GM13977 (cell line): ENCODE measurements at regions not wholly inside any gene's neighbourhood (a gene's known extent, or its start where the extent isn't known, plus 50 kb on each side); places are given as distances from the start of the nearest gene placed in this dataset.

Source experiments
- DNase-seq: peaks from one replicate; pipeline ENCODE4 v3.0.0; 2012; ENCODE audit warnings: low spot score
- in situ Hi-C: fragments of 300-500 bp; cut with MboI; formaldehyde crosslinking; loops from one replicate; pipeline ENCODE4 v1.12.0; 2022; ENCODE audit warnings: low sequenced_read_pairs, low pct_unique_long_range_greater_than_20kb, mixed read lengths, inconsistent platforms; ENCODE audit not compliant: unreplicated experiment
- TF ChIP-seq, protein P1 (sequence below): IDR thresholded peaks from 2 replicates; pipeline ENCODE4 v1.5.1; 2012; ENCODE audit warnings: mild to moderate bottlenecking, control low read depth; ENCODE audit not compliant: insufficient read depth; ENCODE audit errors: extremely low read depth, missing control alignments

DNA sequence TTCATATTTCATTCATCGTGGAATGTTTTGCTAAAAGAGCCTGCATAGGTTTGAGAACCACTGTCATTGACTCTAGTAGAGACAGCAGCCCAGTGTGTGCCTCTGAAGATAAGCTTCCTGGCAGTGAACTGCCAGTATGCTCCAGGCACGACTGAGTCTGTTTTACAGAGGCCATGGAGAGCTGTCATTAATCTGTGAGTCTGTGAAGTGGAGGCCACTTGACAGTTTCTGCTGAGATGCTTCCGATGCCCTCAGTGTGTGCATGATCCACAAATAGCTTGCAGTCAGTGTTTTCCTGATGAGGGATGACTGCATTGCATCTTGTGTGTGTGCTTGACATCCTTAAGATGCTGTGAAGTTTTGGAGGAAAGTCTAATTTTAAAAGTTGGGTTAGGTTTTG lies 162.2 kb downstream of the PFKFB3 start:
- TF ChIP-seq, protein P1, sequence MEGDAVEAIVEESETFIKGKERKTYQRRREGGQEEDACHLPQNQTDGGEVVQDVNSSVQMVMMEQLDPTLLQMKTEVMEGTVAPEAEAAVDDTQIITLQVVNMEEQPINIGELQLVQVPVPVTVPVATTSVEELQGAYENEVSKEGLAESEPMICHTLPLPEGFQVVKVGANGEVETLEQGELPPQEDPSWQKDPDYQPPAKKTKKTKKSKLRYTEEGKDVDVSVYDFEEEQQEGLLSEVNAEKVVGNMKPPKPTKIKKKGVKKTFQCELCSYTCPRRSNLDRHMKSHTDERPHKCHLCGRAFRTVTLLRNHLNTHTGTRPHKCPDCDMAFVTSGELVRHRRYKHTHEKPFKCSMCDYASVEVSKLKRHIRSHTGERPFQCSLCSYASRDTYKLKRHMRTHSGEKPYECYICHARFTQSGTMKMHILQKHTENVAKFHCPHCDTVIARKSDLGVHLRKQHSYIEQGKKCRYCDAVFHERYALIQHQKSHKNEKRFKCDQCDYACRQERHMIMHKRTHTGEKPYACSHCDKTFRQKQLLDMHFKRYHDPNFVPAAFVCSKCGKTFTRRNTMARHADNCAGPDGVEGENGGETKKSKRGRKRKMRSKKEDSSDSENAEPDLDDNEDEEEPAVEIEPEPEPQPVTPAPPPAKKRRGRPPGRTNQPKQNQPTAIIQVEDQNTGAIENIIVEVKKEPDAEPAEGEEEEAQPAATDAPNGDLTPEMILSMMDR, result no peak
- no peak for DNase-seq
- in situ Hi-C loops, result no loop called here

DNA sequence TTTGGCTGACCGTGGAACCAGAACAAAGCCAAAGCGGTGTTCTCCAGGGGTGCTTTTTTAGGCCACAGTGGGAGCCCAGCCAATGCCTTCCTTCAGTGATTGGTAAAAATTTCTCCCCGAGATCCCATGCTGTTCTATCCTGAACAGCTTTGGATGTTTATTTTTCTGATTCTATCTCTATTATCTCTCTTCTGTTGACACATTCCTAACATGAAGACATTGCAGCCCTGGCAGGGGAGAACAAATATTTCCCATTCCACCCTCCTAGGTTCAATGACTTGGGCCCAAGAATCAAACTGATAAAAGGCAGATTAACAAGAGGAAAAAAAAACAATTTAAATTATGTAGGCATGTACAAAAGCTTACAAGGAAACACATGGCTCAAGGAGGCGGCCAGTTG lies 162.7 kb downstream of the PFKFB3 start:
- TF ChIP-seq, protein P1, result no peak
- in situ Hi-C loops, result no loop called here
- no peak for DNase-seq
